Cardiac fibroblast (primary cell): ENCODE measurements at regions not wholly inside any gene's neighbourhood (a gene's known extent, or its start where the extent isn't known, plus 50 kb on each side); places are given as distances from the start of the nearest gene placed in this dataset.

Experiments used
- DNase-seq, 2 donors: peaks; one replicate each; pipeline versions ENCODE4 v3.0.0 to v3.0.0-alpha.2; 2010; ENCODE audit warnings: low read depth in 2 of 2
- H3K4me3 ChIP-seq, 2 donors: replicated peaks in 1 of 2; 1 replicate in 1 of 2; 2 replicates in 1 of 2; pipeline ENCODE4 v1.5.1; 2011; ENCODE audit warnings: low read depth in 2 of 2, low read length in 2 of 2, mild to moderate bottlenecking in 2 of 2, moderate library complexity in 1 of 2
- TF ChIP-seq, protein P1 (sequence below): IDR thresholded peaks from one replicate; pipeline ENCODE4 v1.5.1; 2011; ENCODE audit warnings: low read depth, mild to moderate bottlenecking, low read length, inconsistent platforms

DNA sequence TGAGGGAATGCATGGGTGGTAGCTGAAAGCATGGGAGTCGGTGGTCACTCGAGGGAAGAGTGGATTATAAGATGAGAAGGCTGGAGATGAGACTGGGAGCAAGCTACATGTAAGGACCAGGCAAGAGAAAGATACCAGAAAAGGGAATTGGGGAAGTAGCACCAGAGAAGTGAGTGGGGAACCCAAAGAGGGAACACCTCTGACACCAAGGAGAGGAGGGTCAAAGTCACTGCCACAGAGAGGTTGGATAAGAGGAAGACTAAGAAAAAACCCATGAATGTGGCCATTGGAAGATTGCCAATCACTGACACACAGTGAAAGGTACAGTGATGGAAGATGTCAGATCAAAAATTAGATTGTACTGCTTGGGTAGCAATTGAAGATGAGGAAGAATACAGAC is 473.9 kb downstream of the BCL11A start:
- no peak overlapping the region for H3K4me3 ChIP-seq
- TF ChIP-seq, protein P1, sequence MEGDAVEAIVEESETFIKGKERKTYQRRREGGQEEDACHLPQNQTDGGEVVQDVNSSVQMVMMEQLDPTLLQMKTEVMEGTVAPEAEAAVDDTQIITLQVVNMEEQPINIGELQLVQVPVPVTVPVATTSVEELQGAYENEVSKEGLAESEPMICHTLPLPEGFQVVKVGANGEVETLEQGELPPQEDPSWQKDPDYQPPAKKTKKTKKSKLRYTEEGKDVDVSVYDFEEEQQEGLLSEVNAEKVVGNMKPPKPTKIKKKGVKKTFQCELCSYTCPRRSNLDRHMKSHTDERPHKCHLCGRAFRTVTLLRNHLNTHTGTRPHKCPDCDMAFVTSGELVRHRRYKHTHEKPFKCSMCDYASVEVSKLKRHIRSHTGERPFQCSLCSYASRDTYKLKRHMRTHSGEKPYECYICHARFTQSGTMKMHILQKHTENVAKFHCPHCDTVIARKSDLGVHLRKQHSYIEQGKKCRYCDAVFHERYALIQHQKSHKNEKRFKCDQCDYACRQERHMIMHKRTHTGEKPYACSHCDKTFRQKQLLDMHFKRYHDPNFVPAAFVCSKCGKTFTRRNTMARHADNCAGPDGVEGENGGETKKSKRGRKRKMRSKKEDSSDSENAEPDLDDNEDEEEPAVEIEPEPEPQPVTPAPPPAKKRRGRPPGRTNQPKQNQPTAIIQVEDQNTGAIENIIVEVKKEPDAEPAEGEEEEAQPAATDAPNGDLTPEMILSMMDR = no peak
- DNase-seq = no peak

DNA sequence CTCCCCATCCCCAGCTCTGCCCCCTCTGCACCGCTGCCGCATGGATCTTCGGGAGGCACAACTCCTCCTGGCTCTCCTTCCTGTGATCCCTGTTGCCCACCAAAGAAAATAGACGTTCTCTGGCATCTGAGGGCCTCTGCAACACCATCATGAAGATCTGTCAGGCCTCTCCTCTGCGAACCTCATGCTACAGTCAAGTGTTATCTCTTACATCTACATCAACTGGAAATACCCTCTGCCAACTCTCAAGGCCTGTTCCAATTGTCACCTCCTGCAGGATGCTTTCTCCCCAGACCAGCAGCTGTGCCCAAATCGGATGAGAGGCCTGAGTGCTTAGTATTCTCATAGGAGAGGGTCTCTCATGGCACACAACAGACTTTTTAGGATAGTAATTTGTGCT is 478.4 kb downstream of the BCL11A start:
- TF ChIP-seq, protein P1 = no peak
- no peak for DNase-seq
- H3K4me3 ChIP-seq = no peak overlapping the region

DNA sequence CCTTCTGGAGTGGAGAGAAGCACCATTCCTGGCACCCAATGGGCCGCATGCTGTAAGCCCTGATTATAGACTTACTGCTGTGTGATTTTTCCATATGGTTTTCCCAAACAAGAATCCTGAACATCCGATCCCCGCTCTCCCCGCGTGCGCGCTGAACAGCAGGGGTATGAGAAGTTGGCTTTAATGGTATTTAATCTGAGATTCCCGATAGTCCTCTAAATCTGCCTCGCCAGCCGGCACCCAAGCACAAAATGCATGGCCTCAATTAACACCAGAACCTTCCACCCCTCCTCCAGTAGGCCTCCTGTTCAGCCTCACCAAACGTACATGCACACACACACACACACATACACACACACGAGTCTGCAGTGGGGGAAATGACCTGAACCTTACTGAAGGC is 480.3 kb downstream of the BCL11A start:
- no peak overlapping the region for H3K4me3 ChIP-seq
- no peak for DNase-seq
- TF ChIP-seq, protein P1 = no peak

DNA sequence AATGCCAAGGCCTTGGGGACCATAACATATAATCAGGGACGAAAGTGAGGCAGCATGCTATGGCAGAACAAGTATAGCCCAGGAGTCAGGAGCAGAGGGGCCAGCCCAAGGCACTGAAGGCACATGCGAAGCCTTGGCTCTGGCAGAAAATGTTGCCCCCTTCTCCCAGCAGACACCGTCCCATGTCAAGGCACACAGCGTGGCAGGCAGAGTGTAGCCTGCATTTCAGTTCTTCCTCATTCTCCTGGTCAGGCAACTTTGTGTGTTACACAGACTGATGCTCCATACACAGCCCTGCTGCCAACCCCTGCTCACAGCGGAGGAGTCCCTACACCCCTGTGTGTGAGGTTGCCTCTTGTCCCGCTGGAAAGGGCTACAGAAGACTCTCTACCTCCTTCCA is 480.8 kb downstream of the BCL11A start:
- DNase-seq = no peak
- H3K4me3 ChIP-seq = no peak overlapping the region
- TF ChIP-seq, protein P1 = no peak

DNA sequence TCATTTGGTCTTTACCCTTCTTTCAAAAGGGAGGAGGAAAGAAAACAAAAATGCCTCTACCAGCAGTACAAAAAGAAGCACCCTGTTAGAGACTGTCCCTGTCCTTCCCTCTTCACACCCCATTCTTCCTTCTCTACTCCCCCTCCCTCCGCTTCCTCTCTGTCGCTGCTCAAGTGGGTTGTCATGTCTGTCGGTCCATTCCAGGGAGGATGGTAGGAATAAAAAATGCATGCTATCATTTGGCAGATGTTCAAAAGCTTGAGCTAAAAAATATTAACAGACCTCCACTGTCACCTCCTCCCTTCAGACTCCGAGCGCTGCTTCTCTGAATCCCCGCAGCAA is 482.0 kb downstream of the BCL11A start:
- DNase-seq = no peak
- no peak overlapping the region for H3K4me3 ChIP-seq
- TF ChIP-seq, protein P1 = no peak

DNA sequence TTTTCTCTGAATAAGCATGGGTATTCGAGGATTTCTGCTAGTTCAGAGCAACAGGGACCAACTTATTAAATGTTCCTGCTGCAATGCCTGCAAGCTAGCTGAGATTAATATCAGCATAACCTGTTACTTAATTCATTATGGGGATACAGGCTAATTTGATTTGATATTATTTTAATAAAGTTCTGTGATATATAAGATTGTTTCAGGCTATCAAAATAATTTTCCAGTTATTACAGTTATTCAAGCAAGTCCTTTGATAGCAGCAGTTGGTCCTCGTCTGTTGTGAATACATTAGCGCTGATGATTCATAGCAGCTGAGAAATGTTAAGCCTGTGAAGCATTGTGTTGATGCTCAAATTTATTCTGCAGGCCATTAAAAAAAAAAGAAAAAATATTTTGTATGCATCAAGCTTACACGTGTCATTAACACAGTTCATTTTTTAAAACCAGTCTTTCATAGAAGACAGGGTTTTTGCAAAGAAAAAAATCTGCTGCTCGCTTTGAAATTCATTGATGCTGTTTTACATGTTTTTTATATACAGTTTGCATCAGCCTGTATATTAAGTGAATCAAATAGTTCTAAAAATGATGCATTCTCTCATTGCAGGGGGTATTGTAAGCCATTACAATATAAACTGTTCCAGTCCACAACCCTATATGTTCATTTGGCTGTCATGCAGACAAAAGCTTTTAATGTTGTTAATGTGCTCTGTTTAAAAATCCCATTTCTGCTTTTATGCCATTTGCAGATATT is 482.5 kb downstream of the BCL11A start:
- TF ChIP-seq, protein P1 = no peak
- DNase-seq = no peak

DNA sequence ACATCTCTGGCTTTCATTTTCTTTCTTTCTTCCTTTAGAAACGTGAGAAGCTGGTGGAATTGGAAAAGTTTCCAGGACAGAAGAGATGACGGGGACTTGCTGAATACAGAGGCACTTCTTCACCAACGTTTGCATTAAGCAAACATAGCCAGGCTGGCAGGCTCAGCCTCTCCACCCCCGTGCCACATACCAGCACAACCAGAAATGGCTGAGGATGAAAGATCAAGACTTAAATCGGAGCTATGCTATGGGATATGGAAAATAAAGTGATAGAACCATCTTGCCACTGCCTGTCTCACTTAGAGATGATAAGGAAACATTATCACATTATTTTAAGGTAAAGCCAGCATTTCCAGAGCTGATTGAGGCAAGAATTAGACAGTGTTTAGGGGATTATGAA is 483.3 kb downstream of the BCL11A start:
- no peak overlapping the region for H3K4me3 ChIP-seq
- no peak for DNase-seq
- TF ChIP-seq, protein P1 = no peak

More for the DNA sequence above, 482.5 kb downstream of the BCL11A start:
- H3K4me3 ChIP-seq = no peak overlapping the region
